GM12891 (cell line): ENCODE measurements at regions not wholly inside any gene's neighbourhood (a gene's known extent, or its start where the extent isn't known, plus 50 kb on each side); places are given as distances from the start of the nearest gene placed in this dataset.

Experiments
- DNase-seq: peaks from one replicate; pipeline ENCODE4 v3.0.0; 2011; ENCODE audit warnings: low spot score; ENCODE audit not compliant: insufficient read length
- FAIRE-seq: peaks from 2 replicates; lab custom pipeline; 2011; peaks lifted over from hg19 to GRCh38; lab: Jason Lieb, UNC
- PAX5 ChIP-seq: IDR thresholded peaks from 2 replicates; pipeline ENCODE4 v1.6.1; 2011; ENCODE audit warnings: low read length, moderate library complexity, mild to moderate bottlenecking; ENCODE audit not compliant: insufficient read depth, severe bottlenecking
- POLR2A ChIP-seq: IDR thresholded peaks from 2 replicates; pipeline ENCODE4 v1.6.1; 2011; ENCODE audit warnings: low read depth, low read length, control low read depth
- POLR2AphosphoS5 ChIP-seq: IDR thresholded peaks from 2 replicates; pipeline ENCODE4 v1.6.1; 2011; ENCODE audit warnings: low read depth, low read length, control low read depth
- POU2F2 ChIP-seq: IDR thresholded peaks from 2 replicates; pipeline ENCODE4 v1.6.1; 2011; ENCODE audit warnings: low read depth, mild to moderate bottlenecking, control low read depth, low read length, moderate library complexity
- SPI1 ChIP-seq: IDR thresholded peaks from 2 replicates; pipeline ENCODE4 v1.6.1; 2011; ENCODE audit warnings: low read depth, low read length, control low read depth
- TAF1 ChIP-seq: IDR thresholded peaks from 2 replicates; pipeline ENCODE4 v1.6.1; 2011; ENCODE audit warnings: low read depth, low read length, control low read depth

DNA sequence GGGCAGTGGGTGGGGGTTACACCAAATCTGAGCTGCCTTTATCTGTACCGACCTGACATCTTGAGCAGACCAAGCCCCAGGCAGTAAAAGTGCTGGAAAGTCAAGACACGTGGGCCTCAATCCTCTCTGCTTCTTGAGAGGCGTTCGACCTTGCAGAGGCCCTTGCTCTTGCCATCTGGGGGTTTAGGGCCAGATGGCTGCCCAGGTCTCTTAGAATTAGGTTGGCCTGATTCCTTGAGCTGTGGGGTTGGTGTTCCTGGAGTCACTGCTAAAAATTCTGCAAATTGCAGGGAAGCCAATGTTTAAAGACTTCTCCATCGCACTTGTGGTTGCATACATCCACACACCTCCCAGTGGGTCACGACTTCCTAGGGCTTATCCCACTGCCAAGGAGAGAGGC lies 238.2 kb upstream of the ASIC2 start:
- FAIRE-seq = no peak
- TF ChIP-seq POLR2AphosphoS5 (no peak), SPI1 (no peak), POU2F2 (no peak), PAX5 (no peak)

DNA sequence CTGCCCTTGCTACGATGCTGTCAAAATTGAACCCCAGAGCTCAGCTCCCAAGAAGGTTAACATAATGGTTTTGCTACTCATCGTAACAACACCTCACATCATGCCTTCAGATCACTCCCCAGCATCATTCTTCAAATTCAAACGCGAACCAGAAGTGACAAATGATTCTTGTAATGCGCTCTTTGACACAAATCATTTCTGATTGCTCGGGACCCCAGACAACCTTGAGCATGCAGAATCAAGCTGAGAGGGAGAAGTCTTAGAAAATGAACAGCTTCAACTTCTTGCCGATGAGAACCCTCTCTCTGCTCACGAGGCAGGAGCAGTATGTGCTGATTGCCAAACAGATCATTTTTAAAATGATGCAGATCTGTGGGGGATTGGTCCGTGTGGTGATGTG lies 241.0 kb upstream of the ASIC2 start:
- TF ChIP-seq POU2F2 (no peak), SPI1 (no peak), POLR2A (no peak), POLR2AphosphoS5 (no peak), PAX5 (no peak), TAF1 (no peak)
- DNase-seq (no peak), FAIRE-seq (no peak)

More for the DNA sequence above, 238.2 kb upstream of the ASIC2 start:
- no peak for DNase-seq

DNA sequence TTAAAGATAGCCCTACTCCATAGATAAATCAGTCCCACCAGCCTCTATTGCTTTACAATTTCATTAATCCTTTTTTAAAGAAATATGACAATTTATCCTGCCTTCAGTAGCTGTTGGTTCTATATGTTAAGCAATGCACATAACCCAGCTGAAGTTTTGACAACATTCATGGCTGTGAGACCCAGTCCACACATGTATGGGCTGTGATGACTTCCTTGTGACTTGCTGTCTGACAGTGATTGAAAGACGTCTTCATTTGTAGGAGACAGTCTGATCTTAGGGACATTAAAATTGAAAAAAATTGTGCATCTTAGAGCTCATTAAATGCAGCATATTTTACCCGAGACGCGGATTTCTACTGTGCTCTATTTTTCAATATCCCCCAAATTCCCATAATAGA lies 252.0 kb upstream of the ASIC2 start:
- FAIRE-seq (no peak), DNase-seq (no peak)
- TF ChIP-seq POLR2AphosphoS5 = no peak
- TF ChIP-seq TAF1 = no peak
- no peak for TF ChIP-seq POU2F2
- no peak for TF ChIP-seq PAX5
- TF ChIP-seq SPI1 = no peak
- no peak for TF ChIP-seq POLR2A

DNA sequence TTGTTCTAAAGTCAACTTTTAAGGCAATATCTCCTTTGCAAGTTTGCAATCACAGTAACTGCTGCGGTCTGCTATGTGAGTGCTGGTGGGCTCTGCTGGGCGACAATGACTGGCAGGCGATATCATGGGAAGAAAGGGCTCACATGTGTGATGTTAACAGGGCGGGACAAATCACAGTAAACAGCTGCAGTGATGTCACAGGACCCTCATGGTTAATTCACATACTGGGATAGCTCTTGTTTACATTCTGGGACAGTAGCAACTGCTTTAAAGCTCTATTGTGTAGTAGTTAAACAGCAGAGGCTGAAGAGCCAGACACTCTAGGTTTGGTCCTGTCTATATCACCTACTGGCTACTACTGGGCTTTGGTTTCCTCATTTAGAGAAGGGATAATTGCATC lies 257.2 kb upstream of the ASIC2 start:
- no peak for FAIRE-seq
- DNase-seq = no peak
- TF ChIP-seq POLR2AphosphoS5 = no peak
- TF ChIP-seq POLR2A = no peak
- TF ChIP-seq PAX5 = no peak
- TF ChIP-seq SPI1 = no peak
- TF ChIP-seq TAF1 = no peak
- no peak for TF ChIP-seq POU2F2

DNA sequence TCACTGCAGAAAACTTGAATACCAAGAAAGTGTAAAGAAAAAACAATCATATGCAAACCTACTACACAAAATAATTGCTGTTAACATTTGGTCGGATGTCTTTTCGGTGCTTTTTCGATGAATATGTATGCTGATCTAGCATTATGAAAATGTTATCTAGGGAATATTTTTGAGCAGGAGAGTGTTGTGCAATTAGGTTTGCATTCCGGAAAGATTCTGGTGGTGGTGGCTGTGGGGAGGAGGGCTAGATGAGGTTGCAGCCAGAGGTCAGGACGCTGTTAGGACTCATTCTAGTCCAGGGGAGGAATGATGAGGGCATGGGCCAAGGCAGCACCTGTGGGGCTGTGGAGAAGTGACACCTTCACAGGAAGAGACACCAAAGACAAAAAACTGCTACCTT lies 258.0 kb upstream of the ASIC2 start:
- TF ChIP-seq TAF1 = no peak
- TF ChIP-seq PAX5 = no peak
- TF ChIP-seq POLR2AphosphoS5 = no peak
- TF ChIP-seq SPI1 = no peak
- no peak for TF ChIP-seq POU2F2
- no peak for TF ChIP-seq POLR2A
- FAIRE-seq (no peak), DNase-seq (no peak)

DNA sequence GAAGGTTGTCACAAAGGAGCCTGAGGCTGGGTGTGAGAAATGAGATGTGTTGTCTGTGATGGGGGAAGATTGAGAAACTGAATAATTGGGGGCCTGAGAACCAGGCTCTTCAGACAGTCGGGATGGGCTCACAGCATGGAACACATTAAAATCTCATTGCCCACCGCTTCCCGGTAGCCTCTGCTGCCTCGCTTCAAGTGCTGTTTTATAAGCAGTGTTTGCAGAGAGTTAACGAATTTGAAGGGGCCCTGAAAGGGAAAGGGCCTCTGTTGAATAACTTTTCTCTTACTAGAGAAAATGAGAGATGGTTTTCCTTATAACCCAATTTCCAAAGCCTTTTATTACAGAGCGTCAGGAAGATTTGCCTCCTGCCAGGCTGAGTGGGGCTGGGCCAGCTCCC lies 258.8 kb upstream of the ASIC2 start:
- TF ChIP-seq PAX5 (no peak), SPI1 (no peak)
- DNase-seq (no peak), FAIRE-seq (no peak)

DNA sequence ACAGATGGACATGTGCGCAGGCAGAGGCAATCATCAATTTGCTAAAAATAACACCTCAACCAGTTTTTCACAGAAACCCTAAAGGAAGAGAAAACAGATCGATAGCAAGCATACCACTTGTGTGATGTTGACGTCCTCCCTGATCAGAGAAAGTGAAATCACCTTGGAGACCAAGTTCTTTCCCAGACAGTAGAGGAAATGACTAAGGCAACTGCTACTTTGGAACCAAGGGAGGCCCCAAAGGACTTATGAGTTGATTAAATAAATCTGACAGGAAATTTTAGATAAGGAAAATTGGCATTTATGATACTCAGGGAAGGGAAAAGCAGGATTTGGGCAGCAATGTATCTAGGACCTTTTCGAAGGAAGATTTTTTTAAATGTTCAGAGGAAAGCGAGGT lies 267.1 kb upstream of the ASIC2 start:
- DNase-seq = no peak
- TF ChIP-seq POLR2AphosphoS5 (no peak), POLR2A (no peak), TAF1 (no peak), SPI1 (no peak), POU2F2 (no peak), PAX5 (no peak)
- no peak for FAIRE-seq

DNA sequence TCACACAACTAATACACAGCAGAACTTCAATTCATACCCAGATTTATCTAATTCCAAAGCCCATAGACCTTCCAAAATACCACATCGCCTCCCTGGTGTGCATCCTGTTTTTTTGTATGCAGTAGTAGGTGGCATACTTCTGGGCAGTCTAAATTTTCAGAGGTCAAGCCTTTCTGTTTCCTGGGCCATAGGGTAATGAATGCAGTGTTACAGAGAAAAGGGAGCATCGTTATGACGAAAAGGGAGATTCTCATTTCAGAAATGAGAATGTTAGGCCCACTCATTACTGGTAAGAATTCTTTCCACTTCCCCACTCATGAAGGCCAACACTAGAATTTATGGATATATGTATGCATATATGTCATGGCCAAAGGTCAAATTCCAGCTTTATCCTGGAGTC lies 267.8 kb upstream of the ASIC2 start:
- no peak for DNase-seq
- TF ChIP-seq SPI1 (no peak), TAF1 (no peak), PAX5 (no peak), POU2F2 (no peak), POLR2A (no peak), POLR2AphosphoS5 (no peak)
- FAIRE-seq = no peak

DNA sequence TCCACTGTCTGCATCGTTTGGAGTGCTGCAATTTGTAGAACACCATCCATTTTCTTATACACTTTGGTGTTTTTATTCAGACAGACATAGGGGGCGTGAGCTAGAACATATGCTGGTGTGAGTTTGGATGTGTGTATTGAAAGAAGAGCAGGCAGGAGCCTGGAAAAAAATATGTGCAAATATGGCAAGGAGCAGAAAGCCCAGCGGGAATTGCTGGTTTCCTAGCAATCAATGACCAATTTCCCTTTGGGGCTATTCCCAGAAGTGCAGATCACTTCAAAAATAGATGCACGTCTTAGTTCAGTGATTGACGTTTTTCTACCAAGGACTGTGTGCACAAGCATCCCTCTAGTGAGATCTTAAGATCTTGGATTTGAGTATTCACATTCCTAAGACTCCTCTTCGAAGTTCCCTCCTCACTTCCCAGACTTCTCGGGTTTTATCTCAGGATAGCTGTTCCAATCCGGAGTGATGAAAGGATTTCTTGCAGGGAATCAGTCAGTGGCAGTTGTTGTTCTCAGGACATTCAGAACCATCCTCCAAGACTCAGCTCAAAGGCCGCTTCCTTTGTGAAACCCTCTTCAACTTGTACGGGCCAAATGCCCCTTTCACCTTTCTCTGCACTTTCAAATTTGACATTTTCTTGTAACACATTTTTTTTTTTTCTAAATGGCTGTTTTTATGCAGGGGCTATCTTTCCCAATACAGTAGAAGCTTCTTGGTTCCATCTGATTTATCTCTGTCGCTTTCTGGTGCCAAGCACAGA lies 268.7 kb upstream of the ASIC2 start:
- TF ChIP-seq POU2F2 (no peak), TAF1 (no peak), POLR2A (no peak), POLR2AphosphoS5 (no peak), PAX5 (no peak), SPI1 (no peak)
- FAIRE-seq (no peak), DNase-seq (no peak)

DNA sequence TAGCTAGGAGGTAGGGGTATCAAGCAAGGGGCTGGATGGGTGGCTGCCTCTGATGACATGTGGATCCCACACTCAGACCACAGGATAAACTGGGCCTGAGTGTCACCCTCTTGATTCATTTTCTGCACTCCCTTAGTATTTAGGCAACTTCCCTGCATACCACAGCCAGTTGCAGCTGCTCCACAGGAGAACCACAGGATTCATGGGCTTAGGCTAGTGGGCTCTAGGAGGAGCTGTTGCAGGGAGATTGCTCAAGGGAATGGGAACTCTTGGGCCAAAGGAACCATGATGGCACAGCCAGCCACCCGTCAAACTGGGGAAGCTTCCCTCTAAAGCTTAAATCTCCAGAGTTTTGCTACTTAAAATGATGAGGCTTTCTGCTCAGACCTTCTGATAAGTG lies 269.7 kb upstream of the ASIC2 start:
- FAIRE-seq = no peak
- DNase-seq = no peak
- no peak for TF ChIP-seq TAF1
- TF ChIP-seq SPI1 = no peak
- no peak for TF ChIP-seq POU2F2
- TF ChIP-seq PAX5 = no peak
- no peak for TF ChIP-seq POLR2AphosphoS5
- TF ChIP-seq POLR2A = no peak
